HG03520 (cell line): ENCODE measurements at regions not wholly inside any gene's neighbourhood (a gene's known extent, or its start where the extent isn't known, plus 50 kb on each side); places are given as distances from the start of the nearest gene placed in this dataset.

Source experiments
- ATAC-seq: cut with Tn5 transposase; IDR thresholded peaks from one replicate; pipeline ENCODE4 v1.9.1; 2021; ENCODE audit warnings: mild to moderate bottlenecking, moderate library complexity; ENCODE audit not compliant: unreplicated experiment

GRCh38 chr7:24510759-24511158 is 62.5 kb upstream of the PALS2 start:
- no peak for ATAC-seq

GRCh38 chr7:24517166-24517565 is 56.1 kb upstream of the PALS2 start:
- no peak for ATAC-seq

GRCh38 chr7:24521917-24522623 is 51.2 kb upstream of the PALS2 start:
- ATAC-seq, result no peak
